Thoracic aorta (tissue), 2 donors: ENCODE measurements at regions not wholly inside any gene's neighbourhood (a gene's known extent, or its start where the extent isn't known, plus 50 kb on each side); places are given as distances from the start of the nearest gene placed in this dataset.

Experiments used
- ATAC-seq: fragments of 150-250 bp; one replicate; pipeline ENCODE4 v1.8.0; 2017; ENCODE audit warnings: low read depth; ENCODE audit not compliant: insufficient number of reproducible peaks, low FRiP score
- DNase-seq: peaks from one replicate; pipeline ENCODE4 v3.0.0-alpha.2; 2020; ENCODE audit warnings: low spot score
- H3K27ac ChIP-seq, 2 donors: fragments of 200-600 bp; sonication (generic); 1 replicate in 1 of 2; 2 replicates in 1 of 2; pipeline ENCODE4 v1.5.1; 2016; ENCODE audit warnings: mild to moderate bottlenecking in 2 of 2, moderate library complexity in 2 of 2
- H3K27me3 ChIP-seq: fragments of 200-600 bp; sonication (generic); replicated peaks from 2 replicates; pipeline ENCODE4 v1.6.0; 2016; ENCODE audit warnings: mild to moderate bottlenecking; ENCODE audit not compliant: insufficient read depth
- H3K36me3 ChIP-seq: fragments of 200-600 bp; sonication (generic); one replicate; pipeline ENCODE4 v1.5.1; 2016
- H3K4me1 ChIP-seq, 2 donors: fragments of 200-600 bp; sonication (generic); 1 replicate in 1 of 2; 2 replicates in 1 of 2; pipeline versions ENCODE4 v1.5.1 to v1.6.0; 2016; ENCODE audit warnings: low read depth in 2 of 2, mild to moderate bottlenecking in 1 of 2; ENCODE audit not compliant: control insufficient read depth in 1 of 2
- H3K4me3 ChIP-seq: fragments of 200-600 bp; sonication (generic); 2 replicates; pipeline ENCODE4 v1.5.1; 2016; ENCODE audit warnings: mild to moderate bottlenecking
- H3K9me3 ChIP-seq: fragments of 200-600 bp; sonication (generic); 2 replicates; pipeline ENCODE4 v1.5.1; 2016
- CTCF ChIP-seq: fragments of 200-600 bp; sonication (generic); IDR thresholded peaks from one replicate; pipeline ENCODE4 v1.5.1; 2019; ENCODE audit warnings: antibody characterized with exemption

- H3K9me3 ChIP-seq = no peaks in the 10 kb centered on the region
- H3K27me3 ChIP-seq = no peaks in the 10 kb centered on the region
- no peaks in the 10 kb centered on the region for H3K4me1 ChIP-seq
- no peaks in the 10 kb centered on the region for H3K36me3 ChIP-seq
- no peak for DNase-seq
- no peak for TF ChIP-seq CTCF
- ATAC-seq = no peak
- H3K27ac ChIP-seq = no peak overlapping the region
- no peak overlapping the region for H3K4me3 ChIP-seq
These were observed 427.9 kb upstream of the CCDC179 start for GRCh38 chr11:23288003-23288783.

GRCh38 chr11:23295241-23295640 lies 435.0 kb upstream of the CCDC179 start:
- Histone ChIP-seq H3K4me1 (no peaks in the 10 kb centered on the region), H3K27ac (no peak overlapping the region), H3K27me3 (no peaks in the 10 kb centered on the region), H3K9me3 (no peaks in the 10 kb centered on the region), H3K4me3 (no peak overlapping the region), H3K36me3 (no peaks in the 10 kb centered on the region)
- no peak for TF ChIP-seq CTCF
- ATAC-seq (no peak), DNase-seq (no peak)

DNA sequence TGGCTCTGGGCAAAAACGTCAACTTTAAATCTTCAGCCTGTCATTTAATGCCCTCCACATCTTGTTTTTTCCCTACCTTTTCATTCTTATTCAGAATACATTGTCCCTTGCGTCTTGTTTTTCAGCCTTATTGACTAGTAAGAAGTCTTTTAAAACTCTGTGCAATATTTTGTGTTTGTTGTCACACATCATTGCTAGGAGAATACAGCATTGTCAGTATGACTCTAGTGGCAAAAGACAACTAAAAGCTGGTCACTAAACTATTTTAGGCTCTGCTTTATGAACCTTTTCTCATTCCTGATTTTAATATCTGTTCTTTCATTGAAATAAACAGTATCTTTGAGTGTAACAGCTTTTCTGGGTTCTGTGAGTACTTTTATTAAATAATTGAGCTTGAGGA lies 447.8 kb upstream of the CCDC179 start:
- no peaks in the 10 kb centered on the region for H3K36me3 ChIP-seq
- ATAC-seq (no peak), DNase-seq (no peak)
- no peaks in the 10 kb centered on the region for H3K9me3 ChIP-seq
- no peaks in the 10 kb centered on the region for H3K27me3 ChIP-seq
- TF ChIP-seq CTCF = no peak
- H3K4me1 ChIP-seq = peaks cover 0 to 4% of the 10 kb centered on the region in 2 donors
- no peak overlapping the region for H3K4me3 ChIP-seq
- H3K27ac ChIP-seq = no peak overlapping the region

DNA sequence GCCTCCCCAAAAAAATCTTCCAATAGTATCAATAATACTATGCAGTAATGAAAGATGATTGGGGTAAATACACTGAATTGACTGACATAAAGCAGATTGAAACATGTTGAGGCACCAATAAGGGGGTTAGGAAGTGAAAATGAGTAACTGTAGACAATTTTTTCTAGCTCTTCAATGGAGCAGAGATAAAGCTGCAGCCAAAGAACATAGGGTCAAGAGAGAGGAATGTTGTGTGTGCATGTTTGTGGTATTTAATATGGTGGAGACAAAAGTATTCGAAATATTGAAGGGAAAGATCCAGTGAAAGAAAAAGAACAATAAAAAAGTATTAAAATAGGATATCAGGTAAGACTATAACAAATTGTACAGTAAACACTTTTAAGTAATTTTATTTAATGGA lies 450.0 kb upstream of the CCDC179 start:
- H3K4me1 ChIP-seq = peaks cover 0 to 4% of the 10 kb centered on the region in 2 donors
- no peak for ATAC-seq
- H3K9me3 ChIP-seq = no peaks in the 10 kb centered on the region
- TF ChIP-seq CTCF = no peak
- H3K27ac ChIP-seq = no peak overlapping the region
- H3K4me3 ChIP-seq = no peak overlapping the region
- DNase-seq = no peak
- no peaks in the 10 kb centered on the region for H3K36me3 ChIP-seq
- no peaks in the 10 kb centered on the region for H3K27me3 ChIP-seq

DNA sequence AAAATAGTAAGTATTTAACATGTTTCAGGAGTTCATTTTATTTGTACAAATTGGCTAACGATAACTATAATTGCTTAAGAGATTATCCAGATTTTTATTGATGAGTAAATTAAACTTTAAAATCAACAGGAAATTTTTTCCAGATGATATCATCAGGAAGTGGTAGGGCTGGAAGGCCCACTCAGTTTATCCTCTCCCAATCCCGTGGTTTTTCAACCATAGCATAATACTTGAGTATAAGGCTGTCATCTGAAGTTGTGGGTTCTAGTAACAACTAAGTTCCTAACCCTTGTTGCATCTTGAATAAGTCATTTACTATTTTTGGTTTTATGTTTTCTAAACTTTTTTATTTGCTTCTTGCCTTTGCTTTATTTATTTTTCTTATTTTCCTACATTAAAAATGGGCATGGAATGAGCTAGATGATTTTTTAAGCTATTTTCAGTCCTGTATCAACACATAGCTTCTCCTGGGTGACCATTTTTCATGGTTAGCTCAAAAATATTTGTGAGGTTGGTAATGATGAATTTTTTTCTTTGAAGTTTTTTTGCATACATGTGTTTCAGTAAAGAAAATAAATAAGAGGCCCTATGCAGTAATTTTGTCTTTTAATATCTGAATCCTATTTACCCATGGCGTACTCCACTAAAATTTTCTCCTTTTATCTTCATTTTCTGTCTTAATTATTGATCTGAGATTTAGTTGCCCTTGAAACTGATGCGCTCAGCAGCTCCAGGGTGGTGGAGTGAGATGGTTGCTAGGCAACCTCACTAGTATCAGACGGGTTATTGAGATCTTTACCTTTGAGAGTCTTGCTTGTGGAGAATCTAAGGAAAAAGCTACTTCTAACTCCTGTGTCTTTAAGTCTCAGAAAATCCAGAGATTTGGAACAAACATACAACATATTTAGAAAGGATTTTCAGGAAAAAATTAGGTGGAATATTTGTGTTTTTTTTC lies 452.0 kb upstream of the CCDC179 start:
- Histone ChIP-seq H3K27ac (no peak overlapping the region), H3K4me1 (peaks cover 0 to 4% of the 10 kb centered on the region in 2 donors), H3K4me3 (no peak overlapping the region), H3K27me3 (no peaks in the 10 kb centered on the region), H3K36me3 (no peaks in the 10 kb centered on the region), H3K9me3 (no peaks in the 10 kb centered on the region)
- TF ChIP-seq CTCF = no peak
- DNase-seq (no peak), ATAC-seq (no peak)
